ENCODE measurements at regions not wholly inside any gene's neighbourhood (a gene's known extent, or its start where the extent isn't known, plus 50 kb on each side); places are given as distances from the start of the nearest gene placed in this dataset.

DNA sequence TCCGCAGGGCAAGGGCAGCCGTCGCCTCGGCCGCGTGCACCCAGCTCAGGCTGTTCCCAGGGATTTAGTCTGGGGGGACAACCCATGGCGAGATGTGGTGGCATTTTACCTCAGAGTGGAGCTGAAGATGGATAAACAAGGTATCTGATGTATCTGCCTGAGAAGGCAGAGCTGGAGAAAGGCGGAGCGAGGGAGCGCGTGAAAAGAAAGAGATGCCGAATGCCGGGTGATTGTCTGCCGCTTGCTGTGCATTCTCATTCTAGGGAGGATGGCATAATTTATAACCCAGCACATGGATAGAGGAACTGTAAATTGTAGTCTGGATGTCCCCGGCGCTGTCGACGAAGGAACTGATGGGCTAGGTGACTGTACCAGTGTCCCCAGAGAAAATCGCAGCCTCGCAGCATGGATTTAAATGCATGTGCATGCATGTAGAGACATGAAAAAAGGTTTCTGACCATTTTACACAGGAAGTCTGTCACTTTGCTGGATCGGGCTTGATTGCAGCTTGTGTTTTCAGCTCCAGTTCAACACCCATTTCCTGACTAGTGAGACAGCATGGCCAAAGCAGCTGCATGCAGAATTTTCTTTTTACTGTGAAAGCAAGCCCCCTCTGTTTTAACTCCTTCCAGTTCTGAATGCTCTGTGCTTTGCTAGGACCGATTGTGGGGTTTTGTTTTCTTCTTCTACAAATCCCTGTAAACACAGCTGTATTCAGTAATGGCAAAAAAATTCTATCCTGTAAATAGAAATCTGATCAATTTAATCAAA is 149.7 kb downstream of the PRL start:
- no peaks in the 10 kb centered on the region for H3K36me3 ChIP-seq (ENCODE audit: control insufficient read depth in 1 of 2, insufficient read depth in 2 of 2, low read length in 1 of 2)
- 80 to 81% methylated on average over 22 of the region's 22 CpGs for WGBS, 2 donors
- H3K9me3 ChIP-seq (ENCODE audit: control insufficient read depth, low read length), result no peaks in the 10 kb centered on the region
- ATAC-seq (ENCODE audit: low FRiP score) (no peak), DNase-seq (no peak)
- no peak overlapping the region for H3K4me3 ChIP-seq (ENCODE audit: low read length in 2 of 2)
- intact Hi-C loops (cut with DNase I), result no loop called here
- H3K4me1 ChIP-seq (ENCODE audit: control insufficient read depth in 1 of 2, insufficient read depth in 2 of 2, low read length in 2 of 2), result peaks cover 0 to 2% of the 10 kb centered on the region in 2 donors
- no peaks in the 10 kb centered on the region for H3K27me3 ChIP-seq (ENCODE audit: control insufficient read depth in 1 of 2, insufficient read depth in 2 of 2, low read length in 1 of 2)
- no peak overlapping the region for H3K27ac ChIP-seq (ENCODE audit: low read depth in 1 of 2, low read length in 2 of 2)

DNA sequence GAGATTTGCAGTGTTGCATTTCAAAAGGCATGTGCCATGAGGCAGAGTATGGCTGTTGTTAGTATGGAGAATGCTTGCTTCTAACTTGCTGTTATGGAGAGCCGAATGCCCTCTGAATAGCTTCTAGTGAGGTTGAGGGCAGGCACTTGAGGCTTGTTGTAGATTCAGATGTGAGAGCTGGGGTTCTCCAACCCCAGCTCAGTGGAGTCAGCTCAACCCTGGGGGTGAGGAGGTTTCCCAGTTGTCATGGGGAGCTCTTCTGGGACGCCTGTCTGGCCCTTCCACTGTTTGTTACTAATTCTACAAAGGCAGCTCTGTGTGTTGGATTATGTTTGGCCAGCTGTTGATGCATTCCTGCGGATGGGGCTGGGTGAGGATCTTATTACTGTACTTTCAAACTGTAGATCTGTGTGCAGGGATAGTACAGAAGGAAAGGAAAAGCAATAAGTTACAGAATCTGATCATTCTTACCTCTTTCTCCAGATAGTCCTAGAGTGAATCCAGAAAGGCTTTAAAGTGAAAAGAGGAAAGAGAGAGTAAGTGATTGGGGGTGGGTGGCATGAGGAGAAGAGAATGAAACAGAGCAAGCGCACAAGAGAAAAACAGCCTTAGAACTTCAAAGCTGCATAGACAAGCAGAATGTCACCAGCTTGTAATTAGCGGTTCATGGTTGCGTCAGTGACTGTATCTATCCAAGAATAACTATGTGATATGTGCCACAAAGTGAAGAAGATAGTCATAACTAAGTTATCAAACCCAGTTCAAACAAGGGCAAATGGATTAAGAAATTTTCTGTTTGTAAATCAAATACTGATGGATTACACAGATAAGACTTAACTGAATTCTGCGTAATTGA is 148.7 kb downstream of the PRL start:
- no peak overlapping the region for H3K4me3 ChIP-seq (ENCODE audit: low read length in 2 of 2)
- no peaks in the 10 kb centered on the region for H3K27me3 ChIP-seq (ENCODE audit: control insufficient read depth in 1 of 2, insufficient read depth in 2 of 2, low read length in 1 of 2)
- no peaks in the 10 kb centered on the region for H3K36me3 ChIP-seq (ENCODE audit: control insufficient read depth in 1 of 2, insufficient read depth in 2 of 2, low read length in 1 of 2)
- ATAC-seq (ENCODE audit: low FRiP score), result no peak
- no peaks in the 10 kb centered on the region for H3K9me3 ChIP-seq (ENCODE audit: control insufficient read depth, low read length)
- intact Hi-C loops (cut with DNase I), result no loop called here
- H3K27ac ChIP-seq (ENCODE audit: low read depth in 1 of 2, low read length in 2 of 2), result no peak overlapping the region
- H3K4me1 ChIP-seq (ENCODE audit: control insufficient read depth in 1 of 2, insufficient read depth in 2 of 2, low read length in 2 of 2), result peaks cover 0 to 2% of the 10 kb centered on the region in 2 donors
- WGBS, 2 donors, result 45 to 46% methylated on average over 7 of the region's 7 CpGs
- no peak for DNase-seq

DNA sequence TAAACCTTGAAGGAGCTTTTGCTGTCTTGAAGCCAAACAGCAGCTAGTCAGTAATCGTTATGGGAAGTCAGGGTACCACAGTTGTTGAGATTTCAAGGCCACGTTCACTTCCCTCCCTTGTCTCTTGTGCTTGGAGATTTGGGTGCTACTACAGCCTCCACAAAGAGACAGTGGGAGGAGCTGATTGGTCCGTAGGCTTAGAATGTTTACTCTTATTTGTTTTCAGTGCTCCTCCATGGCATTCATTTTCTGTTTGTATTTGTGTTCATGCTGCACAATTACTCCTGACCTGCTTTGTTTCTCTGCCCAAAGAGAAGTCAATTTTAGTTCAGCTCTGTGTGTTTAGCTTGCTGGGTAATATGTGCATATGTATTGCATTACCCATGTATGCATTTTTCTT is 147.7 kb downstream of the PRL start:
- WGBS, 2 donors, result 48 to 54% methylated on average over 3 of the region's 3 CpGs
- H3K27me3 ChIP-seq (ENCODE audit: control insufficient read depth in 1 of 2, insufficient read depth in 2 of 2, low read length in 1 of 2), result no peaks in the 10 kb centered on the region
- H3K27ac ChIP-seq (ENCODE audit: low read depth in 1 of 2, low read length in 2 of 2), result no peak overlapping the region
- H3K4me3 ChIP-seq (ENCODE audit: low read length in 2 of 2), result no peak overlapping the region
- peaks cover 0 to 2% of the 10 kb centered on the region in 2 donors for H3K4me1 ChIP-seq (ENCODE audit: control insufficient read depth in 1 of 2, insufficient read depth in 2 of 2, low read length in 2 of 2)
- DNase-seq, result no peak
- intact Hi-C loops (cut with DNase I), result no loop called here
- no peak for ATAC-seq (ENCODE audit: low FRiP score)
- no peaks in the 10 kb centered on the region for H3K36me3 ChIP-seq (ENCODE audit: control insufficient read depth in 1 of 2, insufficient read depth in 2 of 2, low read length in 1 of 2)
- H3K9me3 ChIP-seq (ENCODE audit: control insufficient read depth, low read length), result no peaks in the 10 kb centered on the region

DNA sequence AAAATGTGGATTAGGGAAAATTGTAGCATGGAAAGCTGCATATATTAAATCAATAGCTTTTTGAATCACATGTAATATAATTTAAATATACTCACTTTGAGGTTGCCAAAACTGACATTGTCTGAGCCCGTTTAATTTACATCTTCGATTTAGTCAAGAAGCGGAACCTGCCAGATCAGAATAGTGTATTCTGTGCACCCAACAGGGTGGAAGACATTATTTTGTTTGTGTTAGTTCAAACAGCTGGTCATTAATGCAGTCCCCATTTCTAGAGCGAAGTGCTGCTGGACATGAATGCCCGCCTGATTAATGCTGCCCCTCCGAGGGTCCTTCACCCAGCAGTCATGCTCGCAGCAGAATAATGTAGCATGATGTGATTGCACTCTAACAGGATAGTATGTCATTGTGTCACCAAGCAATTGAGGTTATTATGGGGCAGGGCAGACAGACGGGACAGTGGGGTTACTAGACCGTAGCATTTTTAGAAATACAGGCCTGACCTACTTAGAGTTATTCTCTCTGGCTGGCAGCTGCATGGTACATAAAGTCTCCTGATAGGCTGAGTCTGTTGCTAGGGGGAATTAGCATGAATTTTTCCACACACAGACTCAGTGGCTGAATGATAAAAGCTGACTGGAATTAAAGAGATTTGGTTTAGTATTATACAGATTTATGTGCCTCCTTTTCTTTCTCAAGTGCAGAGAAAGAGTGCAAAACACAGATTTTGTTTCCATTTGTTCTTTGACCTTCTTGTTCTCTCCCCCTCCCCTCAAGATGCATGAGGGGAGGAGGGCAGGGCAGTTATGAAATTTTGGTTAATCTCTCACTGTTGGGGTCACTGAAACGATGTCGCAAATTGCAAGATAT is 147.1 kb downstream of the PRL start:
- ATAC-seq (ENCODE audit: low FRiP score), result peak; percentile 58
- no peak overlapping the region for H3K27ac ChIP-seq (ENCODE audit: low read depth in 1 of 2, low read length in 2 of 2)
- 45 to 51% methylated on average over 11 of the region's 11 CpGs for WGBS, 2 donors

DNA sequence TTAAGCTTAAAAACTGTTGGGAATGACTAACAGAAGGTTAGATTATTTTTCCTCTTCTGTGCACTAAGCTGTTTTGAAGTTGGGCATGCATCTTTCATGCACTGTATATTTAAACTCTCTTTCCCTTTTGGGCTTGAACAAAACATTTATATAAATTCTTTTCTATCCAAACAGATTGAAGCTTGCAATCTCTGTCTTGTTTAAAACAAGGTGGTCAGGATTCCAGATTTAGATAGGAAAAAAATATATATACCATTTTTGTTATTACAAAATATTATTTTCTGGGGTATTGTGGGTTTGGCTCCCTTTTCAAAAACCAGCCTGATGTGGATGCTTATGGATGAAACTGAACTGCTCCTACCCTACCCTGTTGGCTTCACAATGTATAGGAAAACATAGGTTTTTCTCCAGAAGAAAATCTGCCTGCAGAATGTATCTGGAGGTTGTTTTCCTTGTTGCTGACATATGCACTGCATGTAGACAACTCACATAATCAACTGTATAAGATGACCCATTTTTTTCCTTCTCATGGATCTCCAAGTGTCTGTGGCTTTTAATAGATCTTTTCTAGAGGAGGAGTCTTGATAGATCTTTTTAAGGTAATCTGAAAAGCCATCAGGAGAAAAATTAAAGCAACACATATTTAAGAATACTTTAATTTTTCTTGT is 146.3 kb downstream of the PRL start:
- Histone ChIP-seq H3K4me3 (ENCODE audit: low read length in 2 of 2) (no peak overlapping the region), H3K36me3 (ENCODE audit: control insufficient read depth in 1 of 2, insufficient read depth in 2 of 2, low read length in 1 of 2) (no peaks in the 10 kb centered on the region), H3K27me3 (ENCODE audit: control insufficient read depth in 1 of 2, insufficient read depth in 2 of 2, low read length in 1 of 2) (no peaks in the 10 kb centered on the region), H3K4me1 (ENCODE audit: control insufficient read depth in 1 of 2, insufficient read depth in 2 of 2, low read length in 2 of 2) (peaks cover 0 to 2% of the 10 kb centered on the region in 2 donors), H3K27ac (ENCODE audit: low read depth in 1 of 2, low read length in 2 of 2) (no peak overlapping the region), H3K9me3 (ENCODE audit: control insufficient read depth, low read length) (no peaks in the 10 kb centered on the region)
- ATAC-seq (ENCODE audit: low FRiP score) (no peak), DNase-seq (no peak)
- intact Hi-C loops (cut with DNase I), result no loop called here

More for the DNA sequence above, 147.1 kb downstream of the PRL start:
- intact Hi-C loops (cut with DNase I), result no loop called here
- no peaks in the 10 kb centered on the region for H3K27me3 ChIP-seq (ENCODE audit: control insufficient read depth in 1 of 2, insufficient read depth in 2 of 2, low read length in 1 of 2)
- H3K36me3 ChIP-seq (ENCODE audit: control insufficient read depth in 1 of 2, insufficient read depth in 2 of 2, low read length in 1 of 2), result no peaks in the 10 kb centered on the region
- H3K4me1 ChIP-seq (ENCODE audit: control insufficient read depth in 1 of 2, insufficient read depth in 2 of 2, low read length in 2 of 2), result peaks cover 0 to 2% of the 10 kb centered on the region in 2 donors
- H3K4me3 ChIP-seq (ENCODE audit: low read length in 2 of 2), result no peak overlapping the region
- no peaks in the 10 kb centered on the region for H3K9me3 ChIP-seq (ENCODE audit: control insufficient read depth, low read length)
- DNase-seq, result no peak

DNA sequence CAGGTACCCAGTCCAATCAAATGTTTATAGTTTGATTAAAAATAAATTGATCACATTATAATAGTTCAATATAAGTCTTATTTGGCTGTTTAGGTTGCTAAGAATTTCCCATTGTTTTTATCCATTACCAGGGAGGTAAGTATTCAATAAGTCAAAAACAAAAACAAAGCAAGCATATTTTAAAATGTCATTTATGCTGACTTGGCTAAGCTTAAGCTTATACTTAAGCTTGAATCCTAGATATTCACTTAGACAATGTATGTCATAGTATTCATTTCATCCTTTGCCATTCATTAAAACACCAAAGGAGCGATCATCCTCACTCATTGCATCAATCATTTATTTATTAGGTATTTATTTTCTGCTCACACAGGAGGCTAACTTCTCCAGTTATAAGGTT is 144.9 kb downstream of the PRL start:
- no peak overlapping the region for H3K4me3 ChIP-seq (ENCODE audit: low read length in 2 of 2)
- intact Hi-C loops (cut with DNase I), result no loop called here
- 96 to 99% methylated on average over 1 of the region's 1 CpG for WGBS, 2 donors
- H3K4me1 ChIP-seq (ENCODE audit: control insufficient read depth in 1 of 2, insufficient read depth in 2 of 2, low read length in 2 of 2), result peaks cover 0 to 2% of the 10 kb centered on the region in 2 donors
- DNase-seq (no peak), ATAC-seq (ENCODE audit: low FRiP score) (no peak)
- no peaks in the 10 kb centered on the region for H3K9me3 ChIP-seq (ENCODE audit: control insufficient read depth, low read length)
- H3K27me3 ChIP-seq (ENCODE audit: control insufficient read depth in 1 of 2, insufficient read depth in 2 of 2, low read length in 1 of 2), result no peaks in the 10 kb centered on the region
- no peak overlapping the region for H3K27ac ChIP-seq (ENCODE audit: low read depth in 1 of 2, low read length in 2 of 2)
- no peaks in the 10 kb centered on the region for H3K36me3 ChIP-seq (ENCODE audit: control insufficient read depth in 1 of 2, insufficient read depth in 2 of 2, low read length in 1 of 2)

DNA sequence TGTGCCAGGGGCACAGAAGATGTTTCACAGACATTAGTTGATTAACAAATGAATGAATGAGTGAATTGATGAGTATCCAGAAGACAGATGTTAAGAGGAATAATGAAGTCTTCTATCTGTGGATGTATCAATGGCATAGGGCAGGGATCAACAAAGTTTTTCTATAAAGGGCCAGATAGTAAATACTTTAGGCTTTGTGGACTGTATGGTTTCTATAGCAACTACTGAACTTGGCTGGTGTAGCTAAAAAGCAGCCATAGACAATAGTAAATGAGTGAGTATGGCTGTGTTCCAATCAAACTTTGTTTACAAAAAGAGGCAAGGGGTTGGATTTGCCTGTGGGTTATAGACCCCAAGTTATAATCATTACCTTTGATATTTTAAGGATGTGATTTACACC is 144.0 kb downstream of the PRL start:
- Histone ChIP-seq H3K27me3 (ENCODE audit: control insufficient read depth in 1 of 2, insufficient read depth in 2 of 2, low read length in 1 of 2) (no peaks in the 10 kb centered on the region), H3K9me3 (ENCODE audit: control insufficient read depth, low read length) (no peaks in the 10 kb centered on the region), H3K4me3 (ENCODE audit: low read length in 2 of 2) (no peak overlapping the region), H3K4me1 (ENCODE audit: control insufficient read depth in 1 of 2, insufficient read depth in 2 of 2, low read length in 2 of 2) (peaks cover 0 to 2% of the 10 kb centered on the region in 2 donors), H3K36me3 (ENCODE audit: control insufficient read depth in 1 of 2, insufficient read depth in 2 of 2, low read length in 1 of 2) (no peaks in the 10 kb centered on the region), H3K27ac (ENCODE audit: low read depth in 1 of 2, low read length in 2 of 2) (no peak overlapping the region)
- ATAC-seq (ENCODE audit: low FRiP score) (no peak), DNase-seq (no peak)
- intact Hi-C loops (cut with DNase I), result no loop called here

DNA sequence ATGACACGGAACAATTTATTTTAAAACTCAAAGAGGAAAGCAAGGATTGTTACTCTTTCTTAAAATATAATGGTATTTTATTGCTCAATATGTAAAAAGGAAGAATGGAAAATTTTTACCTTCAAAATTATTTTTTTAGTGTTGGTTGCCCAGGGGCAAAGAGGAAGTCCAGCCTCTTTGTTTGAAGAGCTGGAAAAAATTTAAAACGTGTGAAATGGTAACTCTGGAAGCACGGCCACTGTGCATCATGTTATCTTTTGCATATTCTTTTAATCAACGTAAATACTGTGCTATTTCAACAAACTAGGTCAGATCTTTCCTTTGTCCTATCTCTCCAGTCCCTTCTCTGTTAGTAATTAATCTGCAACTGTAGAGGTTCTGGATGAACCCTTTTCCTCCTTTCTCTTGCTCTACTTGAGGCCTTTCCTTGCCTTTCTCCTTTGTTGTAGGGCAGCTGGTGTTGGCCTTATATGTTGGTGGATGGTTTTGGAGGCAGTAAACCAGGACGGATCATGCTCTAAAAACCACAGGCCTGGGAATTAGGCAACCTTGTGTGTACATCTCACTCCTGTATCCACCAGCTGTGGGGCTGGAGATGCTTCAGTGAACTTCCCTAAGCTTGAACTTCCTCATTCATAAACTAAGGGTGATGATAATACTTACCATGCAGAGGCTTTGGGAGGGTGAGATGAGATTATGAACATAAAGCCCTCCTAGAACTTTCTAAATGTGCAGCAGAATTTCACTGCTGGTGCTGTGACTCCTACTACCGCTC is 143.3 kb downstream of the PRL start:
- H3K27ac ChIP-seq (ENCODE audit: low read depth in 1 of 2, low read length in 2 of 2), result no peak overlapping the region
- intact Hi-C loops (cut with DNase I), result no loop called here
- ATAC-seq (ENCODE audit: low FRiP score) (no peak), DNase-seq (no peak)
- H3K36me3 ChIP-seq (ENCODE audit: control insufficient read depth in 1 of 2, insufficient read depth in 2 of 2, low read length in 1 of 2), result no peaks in the 10 kb centered on the region
- H3K4me1 ChIP-seq (ENCODE audit: control insufficient read depth in 1 of 2, insufficient read depth in 2 of 2, low read length in 2 of 2), result no peaks in the 10 kb centered on the region
- 78 to 87% methylated on average over 6 of the region's 6 CpGs for WGBS, 2 donors
- no peak overlapping the region for H3K4me3 ChIP-seq (ENCODE audit: low read length in 2 of 2)
- no peaks in the 10 kb centered on the region for H3K9me3 ChIP-seq (ENCODE audit: control insufficient read depth, low read length)
- no peaks in the 10 kb centered on the region for H3K27me3 ChIP-seq (ENCODE audit: control insufficient read depth in 1 of 2, insufficient read depth in 2 of 2, low read length in 1 of 2)

All from aorta (tissue), 5 donors.